GM12892 (cell line): ENCODE measurements at regions not wholly inside any gene's neighbourhood (a gene's known extent, or its start where the extent isn't known, plus 50 kb on each side); places are given as distances from the start of the nearest gene placed in this dataset.
"Not testable (repeated sequence)": the region's sequence is repeated elsewhere in the genome, so short reads cannot be mapped to it uniquely, and the experiment has no call there.

ENCODE experiments used
- POLR2A ChIP-seq: IDR thresholded peaks from 2 replicates; pipeline ENCODE4 v1.6.1; 2011; ENCODE audit warnings: low read depth, low read length, control low read depth
- POLR2AphosphoS5 ChIP-seq: IDR thresholded peaks from 2 replicates; pipeline ENCODE4 v1.6.1; 2011; ENCODE audit warnings: low read depth, low read length, control low read depth

DNA sequence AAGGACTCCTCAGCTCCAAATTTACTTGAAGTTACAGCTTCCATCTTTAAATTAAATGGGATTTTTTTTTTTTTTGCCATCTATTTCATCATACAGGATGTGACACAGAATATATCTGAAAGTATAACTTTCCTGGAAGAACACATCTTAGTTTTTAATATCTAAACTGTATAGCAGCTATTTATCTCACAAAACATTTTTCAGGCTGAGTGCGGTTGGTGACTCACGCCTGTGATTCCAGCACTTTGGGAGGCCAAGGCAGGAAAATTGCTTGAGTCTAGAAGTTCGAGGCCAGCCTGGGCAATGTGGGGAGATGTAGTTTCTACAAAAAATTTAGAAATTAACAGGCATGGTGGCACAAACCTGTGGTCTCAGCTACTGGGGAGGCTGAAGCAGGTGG lies 142.3 kb upstream of the KCNJ18 start:
- TF ChIP-seq POLR2AphosphoS5, POLR2A: not testable (repeated sequence)
